ENCODE measurements at regions not wholly inside any gene's neighbourhood (a gene's known extent, or its start where the extent isn't known, plus 50 kb on each side); places are given as distances from the start of the nearest gene placed in this dataset.

- DNase-seq: no peak
These were observed 238.4 kb downstream of the C1orf94 start for GRCh38 chr1:34415140-34415539.

GRCh38 chr1:34418166-34418565 lies 241.5 kb downstream of the C1orf94 start:
- no peak for DNase-seq

GRCh38 chr1:34419663-34420136 lies 243.0 kb downstream of the C1orf94 start:
- no peak for DNase-seq

DNA sequence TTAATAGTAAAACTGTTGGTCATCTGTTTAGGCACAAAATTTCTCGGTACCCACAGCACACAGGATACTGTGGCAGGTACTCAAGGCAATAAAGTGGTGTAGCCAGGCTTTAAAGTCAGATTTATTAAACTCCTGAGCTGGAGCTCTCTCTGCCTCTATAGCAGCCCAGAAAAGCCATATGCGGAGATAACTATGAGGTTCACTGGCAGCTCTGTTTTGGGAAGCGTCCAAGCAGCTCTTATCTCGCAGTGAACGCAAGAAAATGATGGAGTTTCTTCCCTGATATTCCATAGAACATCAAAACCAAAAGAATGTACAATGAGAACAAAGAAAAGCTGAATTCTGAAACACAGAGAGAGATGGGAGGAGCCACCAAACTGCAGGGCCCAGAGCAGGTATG lies 248.3 kb downstream of the C1orf94 start:
- DNase-seq: no peak

DNA sequence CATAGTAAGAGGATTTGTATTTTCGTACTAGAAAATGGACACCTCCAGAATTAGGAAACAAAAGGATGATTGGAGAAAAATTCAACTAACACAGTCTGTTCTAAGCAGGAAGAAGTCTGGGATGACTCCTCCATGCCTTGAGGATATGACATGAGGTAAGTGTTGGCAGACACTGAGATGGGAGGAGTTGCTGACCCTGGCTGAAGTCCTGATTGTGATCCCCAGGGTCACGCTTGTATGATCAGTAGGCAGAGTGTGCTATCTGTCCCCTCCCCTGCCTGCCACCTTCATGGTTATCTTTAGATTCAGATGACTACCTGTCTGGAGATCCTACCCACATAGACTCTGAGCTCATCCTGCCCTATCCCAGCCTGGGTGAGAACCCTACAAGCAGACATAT lies 249.1 kb downstream of the C1orf94 start:
- DNase-seq: no peak

GRCh38 chr1:34426325-34426896 lies 249.7 kb downstream of the C1orf94 start:
- DNase-seq: no peak

DNA sequence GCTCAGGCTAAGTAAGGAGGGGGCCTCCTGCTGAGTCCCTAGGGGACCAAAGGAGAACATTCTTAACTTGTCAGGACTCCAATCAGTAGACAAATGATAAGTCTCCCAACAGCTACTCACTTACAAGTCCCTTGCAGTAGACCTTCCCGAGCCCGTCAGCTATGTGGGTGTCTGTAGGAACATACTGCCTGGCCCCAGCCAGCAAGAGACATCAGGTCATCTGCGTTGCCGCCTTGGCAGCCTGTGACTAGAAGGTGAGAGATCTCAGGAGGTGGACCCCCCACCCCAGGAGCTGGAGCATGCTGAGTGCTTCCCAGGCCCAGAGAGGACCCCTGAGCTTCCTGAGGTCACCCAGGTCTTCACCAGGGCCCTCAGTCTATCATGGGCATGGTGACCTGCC lies 250.5 kb downstream of the C1orf94 start:
- DNase-seq: no peak

- no peak for DNase-seq
These were observed 256.4 kb downstream of the C1orf94 start for GRCh38 chr1:34433099-34433498.

GRCh38 chr1:34436836-34437235 lies 260.1 kb downstream of the C1orf94 start:
- no peak for DNase-seq

DNA sequence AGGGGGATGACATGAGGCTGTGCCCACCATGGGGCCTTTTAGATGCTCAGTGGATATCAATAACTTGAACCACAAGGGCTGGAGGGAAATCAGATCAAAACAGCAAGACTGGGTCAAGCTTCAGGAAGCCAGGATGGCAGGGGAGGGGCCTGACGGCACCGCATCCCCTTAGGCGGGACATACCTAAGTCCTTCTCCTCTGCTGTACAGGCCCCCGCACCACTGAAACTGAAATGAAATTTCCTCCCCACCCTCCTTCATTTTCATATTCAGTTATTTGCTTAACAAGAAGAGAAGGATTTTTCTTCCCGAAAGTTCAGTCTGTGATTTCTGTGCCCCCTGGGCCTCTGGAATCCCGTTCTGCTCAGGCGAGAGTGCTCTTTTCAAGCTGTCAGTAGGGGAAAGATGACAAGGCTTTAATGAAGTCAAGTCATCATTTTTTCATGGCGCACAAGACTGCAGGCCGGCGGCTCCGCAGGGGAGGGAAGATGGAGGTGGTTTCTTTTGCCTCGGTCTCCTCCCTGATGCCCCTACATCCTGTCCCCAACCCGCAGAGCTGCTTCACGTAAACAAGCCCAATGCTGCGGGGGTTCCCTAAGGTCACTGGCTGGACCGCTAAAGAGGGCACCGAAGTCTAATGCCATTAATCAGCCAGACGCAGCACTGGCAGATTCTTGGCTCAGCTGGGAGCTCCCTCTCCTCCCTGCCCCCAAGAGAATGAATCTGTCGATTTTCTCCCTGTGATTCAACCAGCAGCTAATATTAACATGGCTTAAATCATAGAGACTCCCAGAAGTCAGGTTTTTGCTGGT lies 264.8 kb downstream of the C1orf94 start:
- DNase-seq: no peak

GRCh38 chr1:34444516-34444915 lies 267.8 kb downstream of the C1orf94 start:
- DNase-seq: no peak

DNA sequence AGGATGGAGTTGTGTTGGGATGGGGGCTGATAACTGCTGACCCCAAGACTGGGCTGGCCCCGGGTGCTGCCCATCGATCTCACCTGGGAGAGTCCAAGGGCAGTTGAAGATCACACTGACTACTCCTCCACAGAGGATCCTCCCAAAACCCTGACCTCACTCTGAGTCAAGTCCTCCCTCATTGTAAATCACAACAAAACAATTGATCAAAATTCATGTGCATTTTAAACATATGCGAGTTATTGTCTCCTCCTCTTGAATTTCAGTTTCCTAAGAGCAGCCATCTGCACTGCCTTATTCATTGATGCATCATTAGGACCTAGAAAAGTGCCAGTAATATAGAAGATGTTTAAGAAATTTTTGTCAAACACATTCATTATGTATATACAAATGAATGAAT lies 273.6 kb downstream of the C1orf94 start:
- no peak for DNase-seq

DNA sequence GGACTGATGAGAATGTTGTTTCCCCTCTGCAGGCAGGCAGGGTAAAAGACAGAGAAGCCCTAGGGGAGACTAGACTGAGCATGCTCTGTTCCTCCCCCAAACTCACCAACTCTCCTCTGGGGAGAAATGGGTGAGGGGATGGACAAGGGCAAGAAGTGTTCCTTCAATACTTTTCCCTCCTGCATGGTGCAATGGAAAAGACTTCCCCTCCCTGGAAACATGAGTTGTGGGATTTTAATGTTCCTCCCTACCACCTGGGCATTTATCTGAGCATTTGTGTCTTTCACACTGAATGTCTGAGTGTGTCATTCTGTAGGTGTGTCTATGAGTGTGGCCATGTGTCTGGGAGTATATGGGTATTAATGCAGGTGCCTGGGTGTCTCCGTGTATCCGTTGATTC lies 275.7 kb downstream of the C1orf94 start:
- DNase-seq: no peak

DNA sequence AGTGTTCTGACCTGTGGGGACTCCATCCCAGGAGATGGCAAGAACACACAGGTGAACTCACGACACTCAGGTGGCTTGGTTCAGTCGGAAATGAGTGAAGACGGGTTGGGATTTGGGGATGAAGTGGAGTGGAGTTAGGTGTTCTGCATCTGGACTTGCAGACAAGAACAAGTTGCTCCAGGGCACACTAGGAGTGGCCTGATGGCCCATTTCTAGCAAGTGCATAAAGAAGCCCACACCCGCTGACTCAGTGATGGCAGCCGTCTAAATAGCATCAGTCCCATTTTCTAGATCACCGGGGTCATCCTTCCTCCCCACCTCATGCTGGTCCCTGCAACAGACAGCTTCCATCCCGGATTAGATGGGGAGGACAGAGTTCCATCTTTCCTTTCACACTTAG lies 278.4 kb downstream of the C1orf94 start:
- DNase-seq: no peak

DNA sequence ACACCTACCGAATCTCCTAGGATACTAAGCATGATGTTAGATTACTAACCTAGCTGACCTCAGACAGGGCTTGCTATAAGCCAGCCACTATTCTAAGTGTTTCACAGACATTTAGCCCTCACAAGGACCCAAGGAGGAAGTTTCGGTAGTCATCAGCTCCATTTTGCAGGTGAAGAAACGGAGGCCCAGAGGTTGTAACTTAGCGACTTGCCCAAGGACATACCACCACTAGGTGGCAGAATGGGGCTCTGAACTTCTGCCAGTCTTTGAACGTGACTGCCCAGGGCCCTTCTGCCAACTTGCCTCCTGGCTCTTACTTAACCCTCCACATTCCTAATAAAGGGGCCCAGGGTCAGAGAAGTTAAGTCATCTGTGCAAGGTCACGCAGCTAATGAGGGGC lies 283.5 kb downstream of the C1orf94 start:
- DNase-seq: peak in 1 of 4 experiments; percentile 2

DNA sequence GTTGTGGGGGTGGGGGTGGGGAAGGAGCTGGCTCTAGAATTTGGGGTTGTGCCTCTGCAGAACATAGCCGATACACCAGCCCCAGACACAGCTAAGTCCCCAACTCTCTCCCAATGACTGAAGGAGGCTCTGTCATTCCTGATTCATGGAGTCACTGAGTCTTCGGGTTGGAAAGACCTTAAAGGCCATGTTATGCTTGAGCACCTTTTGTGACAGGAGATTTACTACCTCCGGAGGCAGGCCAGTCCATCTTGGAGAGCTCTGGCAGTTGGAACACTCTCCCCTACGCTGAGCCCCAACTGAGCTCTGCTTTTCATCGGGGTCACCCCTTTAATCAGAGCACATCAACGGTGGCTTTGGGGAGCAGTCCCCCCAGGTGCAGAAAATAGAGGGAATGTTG lies 284.4 kb upstream of the GJB5 start:
- DNase-seq: no peak

DNA sequence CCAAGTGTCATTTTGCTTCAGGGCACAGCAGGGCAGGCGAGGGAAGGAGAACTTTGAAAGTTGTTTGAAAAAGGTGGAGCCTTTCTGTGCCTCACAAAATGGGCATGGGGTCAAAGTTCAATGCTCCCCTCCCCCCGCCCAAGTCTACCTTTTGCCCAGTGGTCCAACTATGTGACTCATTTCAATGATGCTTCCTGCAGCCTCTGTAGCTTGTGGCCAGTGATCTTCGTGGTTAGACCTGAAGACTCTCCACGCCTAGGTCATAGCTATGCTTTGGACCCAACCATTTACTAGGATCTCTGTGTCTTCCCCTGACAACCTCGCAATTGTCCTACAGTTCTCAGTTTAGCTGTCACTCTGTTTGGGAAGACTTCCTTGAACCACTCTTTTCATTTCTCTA lies 280.3 kb upstream of the GJB5 start:
- DNase-seq: no peak

DNA sequence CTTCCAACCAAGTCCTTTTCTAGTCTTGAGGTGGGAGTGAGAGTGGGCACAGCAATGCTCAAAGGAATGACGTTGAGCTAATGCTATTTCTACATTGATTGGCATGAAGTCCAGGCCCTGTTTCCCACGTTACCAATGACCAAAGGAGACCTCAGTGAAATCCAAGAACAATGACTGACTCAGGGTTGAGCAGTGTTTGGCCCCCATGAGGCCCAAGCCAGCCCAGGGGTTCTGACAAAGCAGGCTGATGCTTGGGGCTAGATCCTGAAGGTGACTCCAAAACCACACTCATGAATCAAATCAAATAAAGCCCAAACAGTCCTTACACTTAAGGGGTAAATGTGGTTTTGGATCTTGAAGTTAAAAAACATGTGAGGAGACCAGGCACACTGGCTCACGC lies 278.5 kb upstream of the GJB5 start:
- DNase-seq: no peak

- DNase-seq: no peak
These were observed 277.2 kb upstream of the GJB5 start for GRCh38 chr1:34477632-34478141.

DNA sequence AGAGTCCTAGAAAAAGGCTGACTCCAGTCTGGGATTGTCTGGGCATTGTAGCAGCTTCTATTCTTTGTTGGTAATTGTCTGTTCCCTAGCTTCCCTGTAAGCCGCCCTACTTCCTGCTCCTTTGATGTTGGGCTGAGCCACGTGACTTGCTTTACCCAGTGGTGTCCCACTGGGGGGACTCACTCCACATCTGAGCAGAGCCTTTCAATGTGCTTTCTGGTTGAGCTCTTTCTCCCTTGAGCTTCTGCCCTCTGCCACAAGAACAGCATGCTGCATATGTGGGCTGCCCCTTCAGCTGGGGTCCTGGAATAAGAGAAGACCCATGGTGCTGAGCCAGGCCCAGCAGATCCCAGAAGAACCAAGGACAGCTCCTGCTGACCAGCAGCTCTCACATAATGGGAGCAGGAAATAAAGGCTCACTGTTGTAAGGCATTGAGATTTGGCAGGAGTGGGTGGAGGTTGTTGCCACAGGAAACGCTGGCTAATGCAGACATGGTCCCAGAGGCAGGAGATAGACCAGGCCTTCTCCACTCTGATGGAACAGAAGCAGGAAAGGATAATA lies 276.3 kb upstream of the GJB5 start:
- DNase-seq: no peak

- DNase-seq: no peak
These were observed 275.1 kb upstream of the GJB5 start for GRCh38 chr1:34479731-34480130.

- DNase-seq: no peak
These were observed 266.7 kb upstream of the GJB5 start for GRCh38 chr1:34488080-34488708.

GRCh38 chr1:34500451-34500850 lies 254.4 kb upstream of the GJB5 start:
- no peak for DNase-seq

- no peak for DNase-seq
These were observed 243.0 kb upstream of the GJB5 start for GRCh38 chr1:34511802-34512201.
